Heart left ventricle (tissue), 13 donors: ENCODE measurements at regions not wholly inside any gene's neighbourhood (a gene's known extent, or its start where the extent isn't known, plus 50 kb on each side); places are given as distances from the start of the nearest gene placed in this dataset.

Source experiments
- POLR2A ChIP-seq, 2 donors: fragments of 450-650 bp; IDR thresholded peaks; one replicate each; pipeline ENCODE4 v1.6.1; 2017; ENCODE audit warnings: antibody characterized with exemption in 2 of 2, mild to moderate bottlenecking in 2 of 2, moderate library complexity in 2 of 2
- TF ChIP-seq, protein P1 (sequence below), 12 donors: fragments of 200-600 bp; sonication (generic) in 4 of 12; IDR thresholded peaks; one replicate each; pipeline versions ENCODE4 v1.5.0 to v1.8.0; 2018 to 2022; ENCODE audit warnings: antibody characterized with exemption in 12 of 12, mild to moderate bottlenecking in 5 of 12
- donor health status: ischemic (EF 13 %, LVEDD 7.1; RV severe dilation, severe dysfunction).
- donor health status: DM: no; HTN: yes; CAD: no.
- donor health status: DM: no; HTN: no; CAD: no.
- donor health status: ischemic (EF 25% LVEDD 6.9; RV normal size, moderate dysfunction).
- donor health status: ischemic (EF 25% LVEDD 5.7; RV mildly dilated, moderate dysfunction).
- donor health status: ischemic (EF 35%, LVEDD 5.7; RV mildly dilated, moderate dysfunction).
- donor health status: nonischemic (EF 11% LVEDD 7.7; RV severe dilation, severe dysfunction).
- donor health status: DM: yes; HTN: yes; CAD: no.
- donor health status: PGD.
- donor health status: ischemic (EF 29% LVEDD 5.4; RV normal size, mild dysfunction).
- donor health status: nonischemic (EF 23%, LVEDD 6.1; RV moderate dilation, normal function).

DNA sequence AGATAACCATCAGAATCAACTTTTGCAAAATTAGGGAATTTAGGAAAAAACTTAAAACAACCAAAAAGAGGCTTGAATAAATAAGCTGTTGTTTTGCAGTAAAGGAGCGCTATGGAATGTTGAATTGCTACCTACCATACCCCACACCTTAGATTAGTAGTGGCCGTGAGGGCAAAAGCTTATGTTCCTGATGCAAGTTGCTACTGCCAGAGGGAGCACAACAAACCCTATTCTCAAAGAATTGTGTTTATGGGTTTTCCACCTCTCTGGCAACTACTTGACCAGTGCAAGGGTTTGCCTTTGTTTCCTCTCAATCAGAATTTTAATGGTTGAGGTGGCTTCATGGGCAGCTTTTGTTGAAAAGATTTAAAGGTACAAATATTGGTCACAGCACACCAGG lies 268.1 kb downstream of the LAS1L start:
- no peak for TF ChIP-seq POLR2A (IDR thresholded peaks at IDR 0.05)
- TF ChIP-seq, protein P1, sequence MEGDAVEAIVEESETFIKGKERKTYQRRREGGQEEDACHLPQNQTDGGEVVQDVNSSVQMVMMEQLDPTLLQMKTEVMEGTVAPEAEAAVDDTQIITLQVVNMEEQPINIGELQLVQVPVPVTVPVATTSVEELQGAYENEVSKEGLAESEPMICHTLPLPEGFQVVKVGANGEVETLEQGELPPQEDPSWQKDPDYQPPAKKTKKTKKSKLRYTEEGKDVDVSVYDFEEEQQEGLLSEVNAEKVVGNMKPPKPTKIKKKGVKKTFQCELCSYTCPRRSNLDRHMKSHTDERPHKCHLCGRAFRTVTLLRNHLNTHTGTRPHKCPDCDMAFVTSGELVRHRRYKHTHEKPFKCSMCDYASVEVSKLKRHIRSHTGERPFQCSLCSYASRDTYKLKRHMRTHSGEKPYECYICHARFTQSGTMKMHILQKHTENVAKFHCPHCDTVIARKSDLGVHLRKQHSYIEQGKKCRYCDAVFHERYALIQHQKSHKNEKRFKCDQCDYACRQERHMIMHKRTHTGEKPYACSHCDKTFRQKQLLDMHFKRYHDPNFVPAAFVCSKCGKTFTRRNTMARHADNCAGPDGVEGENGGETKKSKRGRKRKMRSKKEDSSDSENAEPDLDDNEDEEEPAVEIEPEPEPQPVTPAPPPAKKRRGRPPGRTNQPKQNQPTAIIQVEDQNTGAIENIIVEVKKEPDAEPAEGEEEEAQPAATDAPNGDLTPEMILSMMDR (IDR thresholded peaks at IDR 0.05): no peak
